OCI-M1 (cell line): ENCODE measurements at regions not wholly inside any gene's neighbourhood (a gene's known extent, or its start where the extent isn't known, plus 50 kb on each side); places are given as distances from the start of the nearest gene placed in this dataset.

Experiments
- DNase-seq: peaks from one replicate; lab custom pipeline; 2025; lab: John Stamatoyannopoulos, UW

GRCh38 chr16:87229230-87230188, 87.7 kb downstream of the C16orf95 start:
- no peak for DNase-seq

- DNase-seq, result no peak
These were observed 86.6 kb downstream of the C16orf95 start for GRCh38 chr16:87230571-87230970.

DNA sequence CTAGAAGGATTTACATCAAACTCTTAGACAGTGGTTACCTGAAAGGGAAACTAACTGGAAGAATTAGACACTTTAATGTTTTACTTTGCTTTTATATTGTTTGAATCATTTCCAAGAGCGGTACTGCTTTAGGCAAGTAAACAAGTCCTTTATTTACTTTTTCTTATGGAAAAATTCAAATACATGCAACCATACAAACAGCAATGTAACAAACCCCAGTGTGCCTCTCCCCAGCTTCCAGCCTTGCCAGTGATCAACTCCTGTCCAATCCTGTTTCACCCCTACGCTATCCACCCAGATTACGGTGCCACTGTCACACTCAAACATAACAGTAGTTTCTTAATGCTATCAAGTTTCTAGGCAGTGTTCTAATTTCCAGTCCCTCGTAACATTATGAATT, 85.9 kb downstream of the C16orf95 start:
- DNase-seq, result no peak

- DNase-seq, result no peak
These were observed 85.3 kb downstream of the C16orf95 start for GRCh38 chr16:87231911-87232310.

DNA sequence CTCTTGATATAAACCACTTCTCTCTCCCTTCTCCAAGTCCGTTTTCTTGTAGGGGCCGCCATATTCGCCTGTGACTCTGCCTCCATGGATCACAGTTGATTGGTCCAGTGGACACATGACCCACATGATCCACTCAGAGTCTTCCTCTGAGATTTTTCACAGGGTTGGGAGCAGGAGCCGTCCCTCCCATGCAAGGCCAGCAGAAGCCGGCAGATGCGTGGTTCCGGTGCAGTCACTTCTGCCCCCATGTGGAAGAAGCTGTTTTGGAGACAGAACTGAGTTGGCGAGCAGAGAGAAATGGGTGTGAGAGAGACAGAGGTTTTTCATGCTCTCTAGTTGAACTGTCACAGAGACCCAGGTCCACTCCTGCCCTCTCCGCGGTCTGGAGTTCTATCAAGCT, 83.3 kb downstream of the C16orf95 start:
- no peak for DNase-seq

- no peak for DNase-seq
These were observed 82.6 kb downstream of the C16orf95 start for GRCh38 chr16:87234601-87235000.

DNA sequence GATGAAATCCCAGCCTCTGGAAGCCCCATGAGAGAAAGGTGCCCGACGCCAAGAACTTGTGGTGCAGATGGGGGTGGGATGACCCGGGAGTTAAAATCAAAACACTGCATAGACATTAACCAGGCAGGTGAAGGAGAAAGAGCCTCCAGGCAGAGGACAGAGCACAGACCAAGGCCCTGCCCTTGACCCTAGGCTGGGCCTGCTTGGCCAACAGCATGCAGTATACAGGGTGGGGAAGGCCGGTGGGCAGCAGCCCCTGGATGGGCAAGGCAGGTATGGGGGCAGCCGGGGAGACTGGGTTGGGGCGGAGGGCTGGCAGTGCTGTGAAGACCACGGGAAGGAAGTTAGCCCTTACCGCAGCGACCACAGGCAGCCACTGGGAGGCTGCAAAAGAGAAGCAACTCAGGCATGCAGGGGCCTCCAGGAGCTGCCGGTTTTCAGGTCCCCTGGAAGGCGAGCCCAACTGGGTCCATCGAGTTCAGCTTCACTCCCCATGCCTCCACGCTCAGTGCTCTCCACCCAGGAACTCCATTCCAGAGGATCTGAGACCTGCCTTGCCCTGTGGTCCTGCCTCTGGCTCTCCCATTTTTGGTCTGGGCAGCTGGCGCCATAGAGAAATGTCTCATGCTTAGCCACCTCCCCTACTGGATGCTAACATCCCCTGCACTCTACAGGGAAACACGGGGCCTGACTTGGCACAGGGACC, 81.2 kb downstream of the C16orf95 start:
- no peak for DNase-seq

DNA sequence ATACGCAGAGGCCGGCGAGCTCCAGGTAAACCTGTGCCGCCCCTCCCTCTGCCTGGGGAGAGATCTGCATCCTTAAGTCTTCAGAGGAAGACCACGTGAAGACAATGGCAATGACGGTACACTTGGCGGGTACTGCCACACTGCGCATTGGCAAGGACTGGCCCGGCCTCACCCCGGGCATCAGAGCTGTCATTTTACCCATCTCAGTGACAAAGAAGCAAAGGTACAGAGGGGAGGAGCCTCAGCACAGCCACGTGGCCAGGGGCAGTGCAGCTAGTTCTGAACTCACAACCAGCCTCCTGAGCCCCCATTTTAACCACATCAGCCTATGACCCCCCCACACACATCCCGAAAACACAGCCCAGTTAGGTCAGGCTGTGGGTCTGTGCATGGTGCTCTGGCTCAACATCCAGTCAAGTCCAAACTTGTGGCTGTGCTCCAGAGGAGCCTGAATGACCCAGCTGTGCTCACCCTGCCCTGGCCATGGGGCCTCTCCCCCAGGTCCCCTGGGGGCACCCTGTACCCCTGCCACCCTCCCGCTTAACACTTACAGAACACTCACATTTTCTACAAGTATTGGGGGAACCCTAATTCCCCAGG, 80.6 kb downstream of the C16orf95 start:
- DNase-seq, result no peak

DNA sequence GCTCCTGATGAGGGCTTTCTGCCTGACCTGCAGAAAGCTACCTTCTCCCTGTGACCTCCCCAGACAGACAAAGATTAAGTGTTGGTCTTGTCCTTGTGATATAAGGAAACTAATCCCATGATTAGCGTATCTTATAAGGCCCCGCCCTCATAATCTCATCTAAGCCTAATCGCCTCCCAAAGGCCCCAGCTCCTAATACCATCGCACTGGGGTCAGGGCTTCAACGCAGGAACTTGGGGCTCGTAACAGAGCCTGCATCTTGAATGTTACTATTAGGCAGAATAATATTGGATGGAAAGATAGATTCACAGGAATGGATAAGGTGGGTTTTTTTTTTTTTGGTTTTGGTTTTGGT, 78.9 kb downstream of the C16orf95 start:
- DNase-seq, result no peak

DNA sequence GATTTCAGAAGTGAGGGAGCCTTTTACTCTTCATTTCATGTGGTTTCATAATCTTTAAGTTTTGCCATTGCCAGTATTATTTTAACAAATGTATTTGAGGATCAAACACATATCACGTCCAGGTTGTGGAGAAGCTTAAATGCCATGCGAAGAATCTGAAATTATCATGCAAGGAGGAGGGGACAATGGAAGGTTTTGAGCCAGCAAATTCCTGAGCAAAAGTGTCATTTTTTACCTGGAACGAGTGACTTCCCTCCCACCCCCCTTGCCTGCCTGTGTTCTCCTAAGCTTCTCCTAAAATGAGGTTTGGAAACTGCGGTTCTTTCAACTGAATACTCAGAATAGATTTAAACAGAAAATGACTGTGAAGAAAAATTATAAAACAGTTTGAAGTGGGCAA, 77.6 kb downstream of the C16orf95 start:
- no peak for DNase-seq

DNA sequence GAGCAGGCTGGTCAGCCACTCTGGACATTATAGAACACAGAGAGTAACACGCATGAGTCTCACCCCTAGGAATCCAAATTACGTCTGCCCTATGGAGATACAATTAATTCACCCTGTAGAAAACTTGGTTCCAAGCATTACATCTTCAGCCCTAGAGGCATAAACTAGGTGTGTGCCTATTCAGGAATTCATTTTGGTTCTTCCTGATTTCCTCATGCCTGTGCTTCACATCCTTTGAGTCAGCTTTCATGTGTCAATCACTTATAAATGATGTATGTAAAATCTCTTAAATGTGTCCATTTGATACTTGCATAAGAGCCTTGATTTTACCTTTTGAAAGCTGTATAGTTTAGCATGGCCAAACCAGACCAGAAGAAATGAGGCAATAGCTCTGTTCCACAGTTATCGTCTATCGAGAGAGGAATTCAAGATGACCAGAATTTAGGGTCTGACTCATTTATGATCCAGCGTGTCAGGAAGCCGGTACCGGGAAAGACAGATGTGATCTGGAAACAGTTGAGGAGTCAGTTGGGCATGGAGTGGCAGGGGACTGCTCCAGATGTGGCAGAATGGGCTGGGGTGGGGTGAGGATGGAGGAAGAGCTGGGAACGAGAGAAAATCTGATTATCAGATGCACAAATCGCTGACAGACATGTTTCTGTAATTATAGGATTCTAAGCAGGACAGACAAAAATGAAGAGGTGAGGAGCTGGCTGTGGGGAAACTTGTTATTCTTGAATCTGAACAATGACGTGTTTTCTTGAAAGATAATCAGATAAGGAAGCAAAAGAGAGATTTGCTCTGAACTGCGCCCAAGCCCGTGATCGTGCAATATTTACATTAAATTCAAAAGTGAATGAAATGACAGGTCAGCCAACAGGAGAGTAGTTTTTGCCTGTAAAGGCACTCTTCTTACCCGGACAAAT, 76.7 kb downstream of the C16orf95 start:
- DNase-seq, result no peak

- no peak for DNase-seq
These were observed 75.9 kb downstream of the C16orf95 start for GRCh38 chr16:87241137-87241771.

- no peak for DNase-seq
These were observed 73.7 kb downstream of the C16orf95 start for GRCh38 chr16:87243478-87243877.

- DNase-seq, result no peak
These were observed 72.5 kb downstream of the C16orf95 start for GRCh38 chr16:87244636-87245197.

- DNase-seq, result no peak
These were observed 71.7 kb downstream of the C16orf95 start for GRCh38 chr16:87245511-87245910.

- DNase-seq, result no peak
These were observed 70.7 kb downstream of the C16orf95 start for GRCh38 chr16:87246269-87247065.

DNA sequence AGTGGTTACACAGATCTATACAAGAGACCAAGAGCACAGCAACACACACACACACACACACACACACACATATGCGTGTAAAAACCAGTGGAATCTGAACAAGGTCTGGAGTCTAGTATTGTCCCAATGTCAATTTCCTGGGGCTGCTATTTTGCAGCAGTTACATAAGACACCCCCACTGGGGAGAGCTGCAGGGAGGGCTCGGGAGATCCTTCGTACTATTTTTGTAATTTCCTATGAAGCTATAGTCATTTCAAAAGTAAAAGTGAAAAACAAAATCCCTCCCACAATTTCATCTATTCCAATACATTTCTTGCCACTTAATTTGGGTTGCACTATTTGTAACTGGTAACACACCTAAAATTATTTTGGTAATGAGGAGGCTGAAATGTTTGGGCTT, 68.5 kb downstream of the C16orf95 start:
- no peak for DNase-seq

DNA sequence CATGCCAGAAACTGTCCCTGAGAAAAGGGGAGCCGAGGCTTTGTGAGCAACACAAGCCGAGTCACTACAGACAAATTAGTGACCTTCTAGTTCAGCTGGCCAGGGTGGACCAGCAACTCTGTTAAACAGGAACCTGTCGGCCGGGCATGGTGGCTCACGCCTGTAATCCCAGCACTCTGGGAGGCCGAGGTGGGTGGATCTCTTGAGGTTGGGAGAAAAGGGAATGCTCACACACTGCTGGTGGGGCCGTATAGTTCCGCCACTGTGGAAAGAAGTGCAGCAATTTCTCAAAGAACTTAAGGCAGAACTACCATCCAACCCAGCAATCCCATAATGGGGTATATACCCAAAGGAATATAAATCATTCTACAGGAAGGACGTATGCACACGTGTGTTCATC, 67.8 kb downstream of the C16orf95 start:
- DNase-seq, result no peak

DNA sequence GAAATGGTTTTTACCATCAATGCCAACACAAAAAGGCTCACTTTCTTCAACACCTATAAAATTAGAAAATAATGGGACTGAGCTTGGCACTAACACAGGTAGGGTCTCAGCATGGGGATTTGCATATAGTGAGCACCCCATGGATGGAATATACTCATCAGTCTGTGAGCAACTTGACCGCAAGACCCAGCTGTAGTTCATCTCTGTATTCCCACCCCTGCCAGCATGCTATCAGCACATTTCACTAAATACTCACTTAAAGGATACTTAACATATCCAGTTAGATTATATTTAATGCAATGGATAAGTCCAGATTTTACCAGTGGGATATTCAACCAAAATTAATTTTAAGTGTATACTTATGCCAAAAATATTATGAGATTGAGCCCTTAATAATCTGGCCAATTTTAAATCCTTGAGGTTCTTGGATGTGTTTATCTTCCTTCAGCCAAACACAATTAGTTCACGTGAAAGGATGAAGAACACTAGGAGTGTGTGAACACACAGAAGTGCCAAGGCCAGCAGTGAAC, 66.7 kb downstream of the C16orf95 start:
- no peak for DNase-seq
